Hematopoietic multipotent progenitor cell treated with erythropoietin and hydrocortisone succinate and interleukin-3 and kit ligand, for 17 days (in vitro differentiated cells): ENCODE measurements at regions not wholly inside any gene's neighbourhood (a gene's known extent, or its start where the extent isn't known, plus 50 kb on each side); places are given as distances from the start of the nearest gene placed in this dataset.

Experiments used
- DNase-seq: peaks from one replicate; pipeline ENCODE4 v3.0.0-alpha.2; 2015; ENCODE audit warnings: low spot score

DNA sequence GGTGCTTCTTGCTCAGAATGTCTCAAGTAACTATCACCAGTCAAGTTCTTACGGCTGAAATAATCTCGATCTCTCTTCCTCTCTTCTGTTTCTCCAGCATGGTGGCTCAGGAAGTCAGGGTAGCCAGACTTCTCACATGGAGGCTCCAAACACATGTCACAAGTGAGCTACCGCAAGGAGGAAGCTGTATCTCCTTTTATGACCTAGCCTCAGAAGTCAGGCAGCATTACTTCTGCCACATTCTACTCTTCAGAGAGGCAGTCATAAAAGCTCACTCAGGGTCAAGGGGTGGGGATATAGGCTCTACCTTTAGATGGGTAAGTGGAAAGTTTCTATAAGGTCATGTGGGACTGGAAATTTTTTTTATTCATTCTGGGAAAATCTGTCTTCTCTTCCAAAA is 86.6 kb upstream of the NEO1 start:
- no peak for DNase-seq

DNA sequence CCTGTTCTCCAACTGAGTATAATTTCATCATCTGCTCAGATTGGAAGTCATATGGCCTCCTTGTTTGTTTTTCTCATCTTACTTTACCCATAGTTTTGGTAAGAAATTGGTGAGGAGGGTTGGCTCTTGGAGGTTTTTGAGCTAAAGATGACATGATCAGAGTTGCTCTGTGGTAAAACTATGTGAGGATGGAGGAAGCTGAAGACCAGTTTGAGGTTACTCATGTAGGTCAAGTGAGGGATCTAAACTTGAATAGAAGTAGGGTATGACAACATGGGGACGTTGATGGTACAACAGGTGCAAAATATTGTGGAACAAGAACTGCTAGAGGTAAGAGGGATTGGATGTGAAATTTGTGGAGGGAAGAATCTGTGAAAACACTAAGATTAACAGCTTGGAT is 87.7 kb upstream of the NEO1 start:
- DNase-seq = no peak

DNA sequence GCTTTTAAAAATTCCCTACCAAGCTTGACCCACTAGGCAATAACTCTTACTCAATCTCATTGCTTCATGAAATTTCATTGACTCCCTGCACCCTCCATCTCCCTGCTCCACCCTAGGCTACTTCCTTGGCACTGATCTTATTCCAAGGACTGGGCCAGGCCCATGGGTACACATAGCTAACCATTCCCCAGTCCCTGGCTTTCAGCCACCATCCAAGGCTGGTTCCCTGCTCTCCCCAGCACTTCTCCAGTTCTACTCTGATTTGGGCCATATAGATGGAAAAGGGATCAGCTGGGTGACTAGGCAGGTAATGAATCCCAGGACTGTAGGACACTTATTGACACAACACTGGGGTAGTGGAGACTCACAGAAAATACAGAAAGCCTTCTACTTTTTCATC is 88.1 kb upstream of the NEO1 start:
- no peak for DNase-seq

- no peak for DNase-seq
These were observed 90.1 kb upstream of the NEO1 start for GRCh38 chr15:72962054-72962702.

DNA sequence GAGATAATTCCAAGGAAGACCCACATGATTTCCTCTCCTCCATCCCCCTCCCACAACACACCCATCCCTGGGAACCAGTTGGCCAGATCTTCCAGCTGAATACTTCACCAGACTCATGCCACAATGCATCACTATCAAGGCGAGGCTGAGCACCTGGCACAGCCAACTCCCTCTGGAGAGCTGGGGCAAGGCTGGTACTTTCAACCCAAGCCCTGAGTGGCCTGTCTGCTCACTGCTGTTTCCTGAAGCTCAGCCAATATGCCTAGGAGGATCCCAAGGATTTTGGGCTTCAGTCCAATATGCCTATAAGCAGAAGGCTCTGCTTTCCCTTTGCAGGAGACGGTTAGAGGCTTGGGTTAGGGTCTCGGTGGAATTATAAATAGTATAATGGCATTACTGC is 90.9 kb upstream of the NEO1 start:
- no peak for DNase-seq

GRCh38 chr15:72958634-72959033 is 93.6 kb upstream of the NEO1 start:
- no peak for DNase-seq

GRCh38 chr15:72953306-72953705 is 99.0 kb upstream of the NEO1 start:
- no peak for DNase-seq

- no peak for DNase-seq
These were observed 100.1 kb upstream of the NEO1 start for GRCh38 chr15:72952151-72952550.

DNA sequence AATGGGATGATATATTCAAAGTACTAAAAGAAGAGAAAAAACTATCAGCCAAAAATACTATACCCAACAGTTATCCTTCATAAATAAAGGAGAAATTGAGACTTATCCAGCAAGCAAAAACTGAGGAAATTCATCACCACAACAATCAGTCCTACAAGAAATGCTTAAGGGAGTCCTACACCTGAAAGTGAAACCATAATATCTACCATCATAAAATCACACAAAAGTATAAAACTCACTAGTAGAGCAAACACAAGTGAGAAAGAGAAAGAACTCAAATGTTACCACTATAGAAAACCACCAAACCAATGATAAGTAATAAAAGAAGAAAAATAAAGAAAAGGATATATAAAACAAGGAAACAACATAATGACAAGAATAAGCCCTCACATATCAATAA is 103.6 kb upstream of the NEO1 start:
- no peak for DNase-seq

- DNase-seq = no peak
These were observed 104.6 kb upstream of the NEO1 start for GRCh38 chr15:72947709-72948108.

- no peak for DNase-seq
These were observed 107.7 kb upstream of the NEO1 start for GRCh38 chr15:72944565-72944964.

DNA sequence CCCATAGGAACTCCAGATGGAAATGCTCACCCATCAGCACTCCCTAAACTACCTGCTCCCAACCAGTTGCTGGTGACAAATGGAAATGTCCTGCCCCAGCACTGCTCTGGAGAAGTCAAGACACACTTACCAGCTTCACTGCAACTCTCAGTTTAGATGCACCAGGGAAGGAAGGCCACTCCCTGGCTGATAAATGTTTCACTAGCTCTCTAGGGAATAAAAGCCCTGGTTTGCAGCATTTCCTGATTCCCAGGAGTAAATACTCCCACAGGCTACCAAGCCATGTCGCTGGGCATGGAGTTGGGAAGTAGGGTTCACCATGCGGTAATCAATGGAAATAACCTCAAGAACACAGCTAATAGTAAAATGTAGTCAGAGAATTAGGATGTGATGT is 112.0 kb upstream of the NEO1 start:
- DNase-seq = no peak

DNA sequence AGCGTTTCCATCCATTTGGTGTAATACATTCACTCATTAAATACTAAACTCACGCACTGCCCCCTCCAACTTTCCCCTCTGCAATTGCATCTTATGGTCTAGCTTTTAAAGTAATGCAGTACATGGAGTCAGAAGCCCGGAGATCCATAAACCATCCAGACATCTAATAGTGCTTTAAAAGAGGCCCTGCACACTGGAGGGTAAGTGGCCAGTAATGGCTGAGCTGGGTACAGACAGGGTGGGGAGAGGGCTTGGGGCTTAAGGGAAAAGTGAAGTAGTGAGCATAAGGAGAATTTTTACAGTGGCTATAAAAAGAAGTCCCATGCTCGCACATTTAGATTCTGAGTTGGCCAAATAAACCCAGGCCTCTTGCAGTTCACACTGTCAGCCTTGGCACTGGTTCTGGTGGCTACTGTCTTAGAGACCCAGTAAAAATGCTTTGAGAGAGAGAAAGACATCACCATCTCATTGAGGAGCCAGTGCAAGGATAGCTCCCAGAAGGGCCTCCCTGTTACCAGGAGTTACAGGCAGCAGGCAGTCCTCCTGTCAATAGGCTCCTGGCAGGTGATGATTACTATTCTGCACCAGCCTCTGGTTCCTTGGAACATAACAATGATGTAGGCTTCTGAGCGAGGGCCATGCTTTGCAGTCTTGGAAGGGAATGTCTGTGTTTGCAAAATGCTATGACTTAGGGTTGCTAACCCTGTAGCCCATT is 112.6 kb upstream of the NEO1 start:
- no peak for DNase-seq

- no peak for DNase-seq
These were observed 115.3 kb upstream of the NEO1 start for GRCh38 chr15:72936691-72937679.

DNA sequence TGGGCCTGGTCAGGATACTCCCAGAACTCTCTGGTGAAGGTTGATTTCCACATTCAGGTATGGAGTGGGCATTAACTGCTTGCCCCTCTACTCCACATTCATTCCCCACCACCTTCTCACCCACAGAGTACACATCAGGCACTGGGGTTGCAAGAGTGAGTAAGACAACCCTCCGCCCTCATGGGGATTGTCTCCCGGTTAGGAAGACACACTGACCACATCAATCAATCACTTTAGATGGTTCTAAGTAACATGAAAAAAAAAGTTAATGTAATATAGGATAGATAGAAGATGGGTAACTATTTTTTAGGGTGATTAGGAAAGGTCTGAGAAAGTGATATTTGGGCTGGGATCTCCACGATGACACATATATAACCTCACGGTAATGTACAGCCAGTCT is 116.0 kb upstream of the NEO1 start:
- DNase-seq = no peak

GRCh38 chr15:72935521-72935920 is 116.7 kb upstream of the NEO1 start:
- no peak for DNase-seq

DNA sequence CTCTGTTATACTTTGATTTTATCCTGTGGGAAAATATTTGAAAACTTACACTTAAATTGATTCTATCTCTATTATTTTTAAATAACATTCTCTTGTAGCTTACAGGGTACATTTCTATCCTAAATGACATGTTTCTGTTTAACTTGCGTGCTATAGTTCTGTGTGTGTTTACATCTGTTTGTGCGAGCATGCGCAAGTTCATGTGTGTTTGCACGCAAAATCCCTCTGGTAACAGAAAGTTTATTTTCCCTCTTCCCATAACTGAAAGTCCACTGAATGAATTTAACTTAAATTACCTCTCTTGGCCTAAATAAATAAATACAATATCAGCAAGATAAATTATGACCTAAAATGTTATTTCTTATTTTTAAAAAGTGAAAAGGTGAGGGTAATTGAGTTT is 117.3 kb upstream of the NEO1 start:
- DNase-seq = no peak

DNA sequence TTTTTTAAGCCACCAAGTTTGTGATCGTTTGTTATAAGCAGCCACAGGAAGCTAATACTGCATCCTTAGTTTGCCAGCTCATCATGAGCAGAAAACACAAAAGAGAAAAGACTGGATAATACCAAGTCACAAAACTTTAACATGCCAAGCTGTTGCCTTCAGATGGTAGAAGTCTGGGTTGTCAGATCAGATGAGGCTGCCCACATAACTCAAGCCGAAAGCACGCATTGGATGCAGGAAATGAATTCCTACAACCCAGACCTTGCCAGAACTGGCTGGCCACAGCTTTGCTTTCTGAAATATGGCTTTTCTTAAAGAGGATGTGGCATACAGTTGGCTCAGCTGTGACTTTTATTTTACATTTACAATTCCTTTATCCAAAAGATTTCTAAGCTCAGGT is 118.3 kb upstream of the NEO1 start:
- no peak for DNase-seq

- no peak for DNase-seq
These were observed 119.8 kb upstream of the NEO1 start for GRCh38 chr15:72932472-72932871.

DNA sequence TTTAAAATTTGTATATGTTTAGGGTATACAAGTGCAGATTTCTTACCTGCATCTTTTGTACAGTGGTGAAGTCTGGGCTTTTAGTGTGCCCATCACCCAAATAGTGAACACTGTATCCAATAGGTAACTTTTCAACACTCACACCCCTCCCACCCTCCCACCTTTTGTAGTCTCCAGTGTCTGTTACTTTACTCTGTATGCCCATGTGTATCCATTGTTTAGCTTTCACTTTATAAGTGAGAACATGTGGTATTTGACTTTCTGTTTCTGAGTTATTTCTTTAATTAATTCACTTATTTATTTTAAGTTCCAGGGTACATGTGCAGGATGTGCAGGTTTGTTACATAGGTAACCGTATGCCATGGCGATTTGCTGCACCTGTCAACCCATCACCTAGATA is 124.8 kb upstream of the NEO1 start:
- DNase-seq = no peak

DNA sequence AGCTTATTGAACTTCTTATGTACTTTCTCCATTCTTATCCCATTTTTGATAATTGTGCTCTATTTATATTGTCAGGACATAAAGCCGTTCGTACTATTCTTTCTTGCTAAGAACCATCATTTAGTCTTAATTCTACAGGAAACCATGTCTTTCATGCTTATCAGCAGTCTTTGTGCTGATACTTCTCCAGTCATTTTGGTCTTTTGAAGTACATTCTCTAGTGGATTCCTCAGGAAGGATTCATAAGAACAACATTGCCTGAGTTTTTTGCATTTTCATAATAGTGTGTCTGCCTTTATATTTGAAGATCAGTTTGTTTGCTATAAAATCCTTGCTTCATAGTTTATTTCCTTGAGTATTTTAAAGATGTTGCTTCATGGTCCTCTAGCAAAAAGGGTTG is 126.6 kb upstream of the NEO1 start:
- no peak for DNase-seq

DNA sequence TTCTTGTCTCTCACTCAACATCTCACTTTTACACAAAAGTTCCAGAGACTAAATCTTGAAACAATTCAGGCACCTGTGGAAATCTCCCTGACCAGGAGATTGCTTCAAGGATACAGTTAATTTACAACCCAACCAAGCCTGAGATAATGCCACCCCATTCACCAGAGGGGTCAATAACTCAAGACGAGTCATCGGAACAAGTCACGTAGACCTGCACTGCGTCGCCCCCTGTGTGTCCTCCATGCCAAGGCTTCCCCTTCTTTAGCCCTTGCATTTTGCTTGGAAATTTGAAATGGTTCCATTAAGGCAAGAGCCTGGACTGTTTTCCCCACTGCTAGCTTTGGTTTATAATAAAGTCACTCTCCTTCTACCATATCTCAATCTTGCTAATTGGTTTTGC is 129.0 kb upstream of the NEO1 start:
- no peak for DNase-seq

- no peak for DNase-seq
These were observed 131.7 kb upstream of the NEO1 start for GRCh38 chr15:72920551-72920950.
